Hepatocyte (in vitro differentiated cells): ENCODE measurements at regions not wholly inside any gene's neighbourhood (a gene's known extent, or its start where the extent isn't known, plus 50 kb on each side); places are given as distances from the start of the nearest gene placed in this dataset.
A peak's percentile ranks its signal among the peaks of the same experiment; 100 is the strongest.

Experiments
- DNase-seq: peaks from one replicate; pipeline ENCODE4 v3.0.0-alpha.2; 2016; ENCODE audit warnings: low spot score
- H2AFZ ChIP-seq: fragments of 200-600 bp; sonication (generic); 2 replicates; pipeline ENCODE4 v1.6.0; 2016; ENCODE audit warnings: antibody characterized with exemption, mild to moderate bottlenecking
- H3K27ac ChIP-seq: fragments of 200-600 bp; sonication (generic); 2 replicates; pipeline ENCODE4 v1.5.1; 2016; ENCODE audit warnings: mild to moderate bottlenecking
- H3K27me3 ChIP-seq: fragments of 200-600 bp; sonication (generic); 2 replicates; pipeline ENCODE4 v1.6.1; 2016
- H3K36me3 ChIP-seq: fragments of 200-600 bp; sonication (generic); replicated peaks from 2 replicates; pipeline ENCODE4 v1.5.1; 2016; ENCODE audit warnings: low read depth; ENCODE audit not compliant: insufficient read depth
- H3K4me1 ChIP-seq: fragments of 200-600 bp; sonication (generic); 2 replicates; pipeline ENCODE4 v1.5.1; 2016; ENCODE audit warnings: mild to moderate bottlenecking, moderate library complexity; ENCODE audit not compliant: insufficient read depth
- H3K4me2 ChIP-seq: fragments of 200-600 bp; sonication (generic); 2 replicates; pipeline ENCODE4 v1.6.0; 2016
- H3K4me3 ChIP-seq: fragments of 200-600 bp; sonication (generic); 2 replicates; pipeline ENCODE4 v1.5.1; 2016; ENCODE audit warnings: mild to moderate bottlenecking
- H3K79me2 ChIP-seq: fragments of 200-600 bp; sonication (generic); 2 replicates; pipeline ENCODE4 v1.6.0; 2017; ENCODE audit warnings: mild to moderate bottlenecking
- H3K9me2 ChIP-seq: fragments of 200-600 bp; sonication (generic); replicated peaks from 2 replicates; pipeline ENCODE4 v1.6.0; 2017; ENCODE audit warnings: mild to moderate bottlenecking; ENCODE audit not compliant: insufficient read depth
- H3K9me3 ChIP-seq: fragments of 200-600 bp; sonication (generic); 2 replicates; pipeline ENCODE4 v1.5.1; 2016; ENCODE audit warnings: low read depth, mild to moderate bottlenecking
- H4K20me1 ChIP-seq: fragments of 200-600 bp; sonication (generic); 2 replicates; pipeline ENCODE4 v1.6.0; 2016; ENCODE audit warnings: mild to moderate bottlenecking; ENCODE audit not compliant: insufficient read depth, poor library complexity, severe bottlenecking
- CTCF ChIP-seq: fragments of 200-600 bp; sonication (generic); IDR thresholded peaks from 2 replicates; pipeline ENCODE4 v1.5.1; 2016; ENCODE audit warnings: antibody characterized with exemption, mild to moderate bottlenecking; ENCODE audit not compliant: poor library complexity
- EZH2 ChIP-seq: fragments of 200-600 bp; sonication (generic); IDR thresholded peaks from 2 replicates; pipeline ENCODE4 v1.6.1; 2016; ENCODE audit warnings: antibody characterized with exemption, mild to moderate bottlenecking, borderline replicate concordance
- EZH2phosphoT487 ChIP-seq: fragments of 200-600 bp; sonication (generic); IDR thresholded peaks from one replicate; pipeline ENCODE4 v1.6.1; 2018; ENCODE audit warnings: antibody characterized with exemption, mild to moderate bottlenecking, low read depth, moderate library complexity; ENCODE audit not compliant: unreplicated experiment, severe bottlenecking
- WGBS: methylation state at CpG from one replicate; pipeline ENCODE4 v1.1.6; 2016; ENCODE audit warnings: low lambda C conversion rate; ENCODE audit errors: missing lambda C conversion rate; 5-methylcytosine and 5-hydroxymethylcytosine counted together

- Histone ChIP-seq H3K27me3 (no peaks in the 10 kb centered on the region), H3K9me3 (no peaks in the 10 kb centered on the region), H3K27ac (peak overlapping the region; percentile 52), H2AFZ (no peak overlapping the region), H3K4me1 (peaks cover 18% of the 10 kb centered on the region), H3K79me2 (no peaks in the 10 kb centered on the region), H3K36me3 (no peaks in the 10 kb centered on the region), H3K4me2 (no peak overlapping the region), H3K9me2 (no peaks in the 10 kb centered on the region), H3K4me3 (no peak overlapping the region), H4K20me1 (no peaks in the 10 kb centered on the region)
- no peak for TF ChIP-seq CTCF
- no peak for TF ChIP-seq EZH2phosphoT487
- TF ChIP-seq EZH2: no peak
- DNase-seq: no peak
- WGBS: 58% methylated on average over 3 of the region's 3 CpGs
These were observed 81.9 kb downstream of the PJA1 start for GRCh38 chrX:69083361-69083760.

- H3K4me2 ChIP-seq: no peak overlapping the region
- 77% methylated on average over 5 of the region's 7 CpGs for WGBS
- H3K79me2 ChIP-seq: no peaks in the 10 kb centered on the region
- H3K9me2 ChIP-seq: no peaks in the 10 kb centered on the region
- H3K36me3 ChIP-seq: no peaks in the 10 kb centered on the region
- DNase-seq: no peak
- H3K27ac ChIP-seq: peak overlapping the region; percentile 12
- no peak overlapping the region for H3K4me3 ChIP-seq
- H3K9me3 ChIP-seq: no peaks in the 10 kb centered on the region
- TF ChIP-seq EZH2phosphoT487: no peak
- no peak for TF ChIP-seq CTCF
- no peak for TF ChIP-seq EZH2
- H2AFZ ChIP-seq: no peak overlapping the region
- no peaks in the 10 kb centered on the region for H3K27me3 ChIP-seq
- no peaks in the 10 kb centered on the region for H4K20me1 ChIP-seq
- H3K4me1 ChIP-seq: peaks cover 18% of the 10 kb centered on the region
These were observed 82.5 kb downstream of the PJA1 start for GRCh38 chrX:69082753-69083150.

GRCh38 chrX:69082055-69082752 lies 83.0 kb downstream of the PJA1 start:
- Histone ChIP-seq H3K4me2 (no peak overlapping the region), H3K27ac (peak overlapping the region; percentile 12), H3K4me1 (peaks cover 18% of the 10 kb centered on the region), H3K36me3 (no peaks in the 10 kb centered on the region), H3K9me3 (no peaks in the 10 kb centered on the region), H4K20me1 (no peaks in the 10 kb centered on the region), H3K4me3 (no peak overlapping the region), H3K27me3 (no peaks in the 10 kb centered on the region), H3K79me2 (no peaks in the 10 kb centered on the region), H2AFZ (no peak overlapping the region), H3K9me2 (no peaks in the 10 kb centered on the region)
- no peak for DNase-seq
- TF ChIP-seq CTCF (no peak), EZH2phosphoT487 (no peak), EZH2 (no peak)
- WGBS: 55% methylated on average over 10 of the region's 10 CpGs
